SU-DHL-6 (cell line): ENCODE measurements at regions not wholly inside any gene's neighbourhood (a gene's known extent, or its start where the extent isn't known, plus 50 kb on each side); places are given as distances from the start of the nearest gene placed in this dataset.

Experiments
- H2AFZ ChIP-seq: fragments of 200-600 bp; sonication (generic); 2 replicates; pipeline ENCODE4 v1.6.1; 2014; ENCODE audit warnings: low read depth, mild to moderate bottlenecking, moderate library complexity, mixed read lengths, antibody characterized with exemption, low read length; ENCODE audit not compliant: severe bottlenecking
- H3F3A ChIP-seq: fragments of 200-600 bp; shearing (Covaris generic); 2 replicates; pipeline ENCODE4 v1.6.0; 2016; ENCODE audit warnings: antibody characterized with exemption, mild to moderate bottlenecking; ENCODE audit not compliant: insufficient read depth
- H3K27ac ChIP-seq: fragments of 200-600 bp; sonication (generic); 2 replicates; pipeline ENCODE4 v1.5.1; 2016; ENCODE audit warnings: low read depth, mild to moderate bottlenecking, low read length, moderate library complexity, mixed read lengths
- H3K27me3 ChIP-seq: fragments of 200-600 bp; sonication (generic), shearing (Covaris generic); 2 replicates; pipeline ENCODE4 v1.6.0; 2014; ENCODE audit warnings: mild to moderate bottlenecking, low read length
- H3K36me3 ChIP-seq: fragments of 200-600 bp; sonication (generic); 2 replicates; pipeline ENCODE4 v1.6.1; 2014; ENCODE audit warnings: mild to moderate bottlenecking, low read length, mixed read lengths
- H3K4me2 ChIP-seq: fragments of 300-600, 200-600 bp; shearing (Covaris generic), sonication (generic); 2 replicates; pipeline ENCODE4 v1.6.0; 2014; ENCODE audit warnings: low read length, low read depth, mild to moderate bottlenecking; ENCODE audit not compliant: poor library complexity, severe bottlenecking
- H3K4me3 ChIP-seq: fragments of 200-600 bp; sonication (generic); 2 replicates; pipeline ENCODE4 v1.5.1; 2014; ENCODE audit warnings: antibody characterized with exemption, low read length, mild to moderate bottlenecking, mixed read lengths; ENCODE audit not compliant: insufficient read depth, poor library complexity, severe bottlenecking
- H3K79me2 ChIP-seq: fragments of 200-600 bp; sonication (generic); 2 replicates; pipeline ENCODE4 v1.6.1; 2014; ENCODE audit warnings: mild to moderate bottlenecking, low read length, moderate library complexity; ENCODE audit not compliant: insufficient read depth
- H3K9ac ChIP-seq: fragments of 200-600 bp; sonication (generic); 2 replicates; pipeline ENCODE4 v1.7.0; 2014; ENCODE audit warnings: mild to moderate bottlenecking, low read length
- H3K9me2 ChIP-seq: fragments of 200-600 bp; sonication (generic); replicated peaks from 2 replicates; pipeline ENCODE4 v1.6.1; 2014; ENCODE audit warnings: low read length; ENCODE audit not compliant: insufficient read depth
- H3K9me3 ChIP-seq: fragments of 200-600 bp; sonication (generic); 2 replicates; pipeline ENCODE4 v1.6.1; 2014; ENCODE audit warnings: low read length, mixed read lengths; ENCODE audit not compliant: insufficient read depth
- H4K20me1 ChIP-seq: fragments of 200-600 bp; sonication (generic); 2 replicates; pipeline ENCODE4 v1.6.1; 2014; ENCODE audit warnings: low read depth, mild to moderate bottlenecking, antibody characterized with exemption, low read length, moderate library complexity, mixed read lengths
- EZH2phosphoT487 ChIP-seq: fragments of 200-600 bp; sonication (generic), shearing (Covaris generic); conservative IDR thresholded peaks from 2 replicates; pipeline ENCODE4 v1.6.1; 2018; ENCODE audit warnings: mild to moderate bottlenecking, antibody characterized with exemption, low read length, moderate library complexity, mixed read lengths
- TF ChIP-seq, protein P1 (sequence below): fragments of 200-600 bp; sonication (generic); IDR thresholded peaks from one replicate; pipeline ENCODE4 v1.5.1; 2017; ENCODE audit warnings: antibody characterized with exemption, mild to moderate bottlenecking, low read length, moderate library complexity; ENCODE audit not compliant: insufficient read depth, poor library complexity, severe bottlenecking

DNA sequence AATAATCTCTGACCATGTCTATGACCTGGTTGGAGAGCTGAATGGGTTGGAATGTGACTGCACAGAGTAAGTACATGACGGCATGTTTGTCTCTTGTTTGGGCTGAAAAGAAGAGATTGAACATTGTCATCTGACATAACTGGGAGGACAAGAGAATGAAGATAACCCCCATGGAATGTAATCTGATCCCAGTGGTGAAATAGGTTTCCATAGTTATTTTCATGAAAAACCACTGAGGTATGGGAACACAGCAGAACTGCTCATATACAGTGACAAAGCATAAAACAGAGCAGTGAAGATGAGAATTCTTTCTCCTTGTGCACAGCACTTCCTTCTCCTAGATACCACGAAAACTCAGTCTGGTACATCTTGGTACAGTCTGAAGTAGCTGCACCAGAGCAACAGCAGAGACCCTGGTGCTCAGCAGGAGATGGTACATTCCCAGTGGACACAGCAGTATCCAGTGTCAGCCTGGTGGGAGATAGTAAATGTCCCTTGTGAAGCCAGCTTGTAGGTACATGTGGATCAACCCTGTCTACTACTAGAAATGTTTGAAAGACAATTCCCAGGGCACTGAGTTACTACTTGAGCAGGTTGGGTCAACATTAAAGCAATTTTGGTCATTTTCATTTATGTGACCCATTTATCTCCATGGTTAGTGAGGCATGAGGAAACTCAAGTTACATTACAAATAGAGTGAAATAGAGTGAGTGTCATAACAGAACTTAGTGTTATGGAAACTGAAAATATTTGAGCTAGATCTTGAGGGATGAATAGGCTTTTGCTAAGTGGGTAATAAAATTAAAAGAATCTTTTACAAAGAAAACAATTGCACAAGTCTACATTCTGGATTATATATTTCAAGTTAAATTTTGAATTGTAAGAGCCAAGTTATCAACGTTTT lies 178.3 kb downstream of the SUCNR1 start:
- H3K9me2 ChIP-seq: no peaks in the 10 kb centered on the region
- H3K4me2 ChIP-seq: no peak overlapping the region
- H3K27ac ChIP-seq: no peak overlapping the region
- no peaks in the 10 kb centered on the region for H4K20me1 ChIP-seq
- H3F3A ChIP-seq: no peaks in the 10 kb centered on the region
- no peaks in the 10 kb centered on the region for H3K36me3 ChIP-seq
- no peaks in the 10 kb centered on the region for H3K9me3 ChIP-seq
- no peaks in the 10 kb centered on the region for H3K79me2 ChIP-seq
- no peak overlapping the region for H3K4me3 ChIP-seq
- no peak overlapping the region for H2AFZ ChIP-seq
- H3K27me3 ChIP-seq: no peaks in the 10 kb centered on the region
- TF ChIP-seq, protein P1, sequence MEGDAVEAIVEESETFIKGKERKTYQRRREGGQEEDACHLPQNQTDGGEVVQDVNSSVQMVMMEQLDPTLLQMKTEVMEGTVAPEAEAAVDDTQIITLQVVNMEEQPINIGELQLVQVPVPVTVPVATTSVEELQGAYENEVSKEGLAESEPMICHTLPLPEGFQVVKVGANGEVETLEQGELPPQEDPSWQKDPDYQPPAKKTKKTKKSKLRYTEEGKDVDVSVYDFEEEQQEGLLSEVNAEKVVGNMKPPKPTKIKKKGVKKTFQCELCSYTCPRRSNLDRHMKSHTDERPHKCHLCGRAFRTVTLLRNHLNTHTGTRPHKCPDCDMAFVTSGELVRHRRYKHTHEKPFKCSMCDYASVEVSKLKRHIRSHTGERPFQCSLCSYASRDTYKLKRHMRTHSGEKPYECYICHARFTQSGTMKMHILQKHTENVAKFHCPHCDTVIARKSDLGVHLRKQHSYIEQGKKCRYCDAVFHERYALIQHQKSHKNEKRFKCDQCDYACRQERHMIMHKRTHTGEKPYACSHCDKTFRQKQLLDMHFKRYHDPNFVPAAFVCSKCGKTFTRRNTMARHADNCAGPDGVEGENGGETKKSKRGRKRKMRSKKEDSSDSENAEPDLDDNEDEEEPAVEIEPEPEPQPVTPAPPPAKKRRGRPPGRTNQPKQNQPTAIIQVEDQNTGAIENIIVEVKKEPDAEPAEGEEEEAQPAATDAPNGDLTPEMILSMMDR: no peak
- H3K9ac ChIP-seq: no peak overlapping the region

DNA sequence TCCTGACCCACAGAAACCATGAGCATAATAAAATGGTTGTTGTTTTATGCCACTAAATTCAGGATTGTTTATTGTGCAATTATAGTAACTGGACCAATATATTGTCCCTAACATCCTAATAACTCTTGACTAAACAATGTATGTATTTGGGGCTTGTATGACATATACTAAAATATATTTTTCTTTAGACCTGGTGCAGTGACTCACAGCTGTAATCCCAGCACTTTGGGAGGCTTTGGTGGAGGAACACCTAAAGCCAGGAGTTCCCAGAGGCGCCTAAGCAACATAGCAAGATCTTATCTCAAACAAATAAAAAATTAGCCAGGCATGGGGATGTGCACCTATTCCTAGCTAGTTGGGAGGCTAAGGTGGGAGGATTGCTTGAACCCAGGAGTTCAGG lies 180.4 kb downstream of the SUCNR1 start:
- TF ChIP-seq, protein P1: no peak
- no peak for TF ChIP-seq EZH2phosphoT487
- Histone ChIP-seq H3K79me2 (no peaks in the 10 kb centered on the region), H3K4me3 (no peak overlapping the region), H3K27ac (no peak overlapping the region), H3K9me2 (no peaks in the 10 kb centered on the region), H3K9ac (no peak overlapping the region), H4K20me1 (no peaks in the 10 kb centered on the region), H3K9me3 (no peaks in the 10 kb centered on the region), H3K36me3 (no peaks in the 10 kb centered on the region), H3F3A (no peaks in the 10 kb centered on the region), H2AFZ (no peak overlapping the region), H3K27me3 (no peaks in the 10 kb centered on the region), H3K4me2 (no peak overlapping the region)

DNA sequence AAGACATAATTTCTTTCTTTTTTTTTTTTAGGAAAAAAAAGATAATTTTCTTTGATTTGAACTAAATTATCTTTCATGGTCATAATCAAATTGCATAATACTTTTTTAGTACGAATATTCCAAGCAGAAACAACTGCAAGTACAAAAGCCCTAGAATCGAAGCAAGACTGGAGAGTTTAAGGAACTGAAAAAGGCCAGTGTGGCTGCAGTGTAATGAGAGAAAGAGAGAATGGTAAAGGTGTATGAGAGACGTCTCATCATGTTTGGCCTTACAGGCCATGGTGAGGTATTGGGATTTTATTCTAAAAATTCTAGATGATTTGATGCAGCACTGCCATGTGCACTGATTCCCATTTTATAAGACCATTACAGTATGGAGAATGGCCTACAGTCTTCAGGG lies 180.9 kb downstream of the SUCNR1 start:
- Histone ChIP-seq H3K9me3 (no peaks in the 10 kb centered on the region), H3K4me2 (no peak overlapping the region), H3K27me3 (no peaks in the 10 kb centered on the region), H4K20me1 (no peaks in the 10 kb centered on the region), H3K9ac (no peak overlapping the region), H3F3A (no peaks in the 10 kb centered on the region), H3K27ac (no peak overlapping the region), H3K4me3 (no peak overlapping the region), H2AFZ (no peak overlapping the region), H3K9me2 (no peaks in the 10 kb centered on the region), H3K36me3 (no peaks in the 10 kb centered on the region), H3K79me2 (no peaks in the 10 kb centered on the region)
- TF ChIP-seq, protein P1: no peak
- no peak for TF ChIP-seq EZH2phosphoT487
